GM12878 (cell line): ENCODE measurements at regions not wholly inside any gene's neighbourhood (a gene's known extent, or its start where the extent isn't known, plus 50 kb on each side); places are given as distances from the start of the nearest gene placed in this dataset.

Experiments
- ATAC-seq: fragments of 200-7000 bp; cut with Tn5 transposase; 3 replicates; pipeline ENCODE4 v1.9.1; 2020; ENCODE audit warnings: mild to moderate bottlenecking, moderate library complexity
- BruUV-seq: library from RNA; stranded (reverse); fragments of 400-500 nt; replicated peaks from 2 replicates; lab custom pipeline; 2021; lab: Mats Ljungman, UMichigan
- CTCF ChIA-PET: fragments of 300-600 bp; sonication (Branson Sonifier 250); formaldehyde crosslinking; extraction: SDS; loops from one replicate; lab custom pipeline; 2021; ENCODE audit warnings: inconsistent platforms; lab: Yijun Ruan, JAX
- POLR2A ChIA-PET: fragments of 350-600 bp; formaldehyde crosslinking; extraction: SDS; loops from one replicate; lab custom pipeline; 2021; ENCODE audit warnings: inconsistent platforms; lab: Charles Lee
- RAD21 ChIA-PET: fragments of 300-600 bp; sonication (Branson Sonifier 250); formaldehyde crosslinking; loops from one replicate; lab custom pipeline; 2023; ENCODE audit warnings: antibody characterized with exemption; ENCODE audit not compliant: unreplicated experiment; lab: Charles Lee
- SMC1A ChIA-PET: fragments of 300-600 bp; sonication (Branson Sonifier 250); formaldehyde crosslinking; loops from one replicate; lab custom pipeline; 2023; ENCODE audit not compliant: unreplicated experiment, uncharacterized antibody; lab: Charles Lee
- DNase-seq: peaks from one replicate; pipeline ENCODE4 v3.0.0-alpha.2; 2011; ENCODE audit warnings: low read depth, low spot score
- FAIRE-seq: peaks from 3 replicates; lab custom pipeline; 2011; peaks lifted over from hg19 to GRCh38; lab: Jason Lieb, UNC
- H2AFZ ChIP-seq: 2 replicates; pipeline ENCODE4 v1.6.0; 2011; ENCODE audit warnings: low read depth, low read length, control low read depth; ENCODE audit not compliant: control insufficient read depth
- H3K27ac ChIP-seq: 2 replicates; pipeline ENCODE4 v1.5.1; 2011; ENCODE audit warnings: control low read depth; ENCODE audit not compliant: control insufficient read depth, insufficient read depth
- H3K27me3 ChIP-seq, 2 experiments: replicated peaks in 1 of 2; 2 replicates each; pipeline versions ENCODE4 v1.6.0 to v1.6.1; 2011; ENCODE audit warnings: low read length in 1 of 2; ENCODE audit not compliant: control insufficient read depth in 2 of 2, insufficient read depth in 2 of 2
- H3K36me3 ChIP-seq, 2 experiments: 2 replicates each; pipeline ENCODE4 v1.5.1; 2011; ENCODE audit warnings: low read length in 1 of 2; ENCODE audit not compliant: control insufficient read depth in 2 of 2, insufficient read depth in 2 of 2
- H3K4me1 ChIP-seq: 2 replicates; pipeline ENCODE4 v1.6.1; 2011; ENCODE audit warnings: mild to moderate bottlenecking, low read length, moderate library complexity, mixed read lengths; ENCODE audit not compliant: control insufficient read depth, insufficient read depth
- H3K4me2 ChIP-seq: 2 replicates; pipeline ENCODE4 v1.6.0; 2011; ENCODE audit warnings: control low read depth; ENCODE audit not compliant: control insufficient read depth, insufficient read depth
- H3K4me3 ChIP-seq: fragments of 200-600 bp; sonication (generic); 2 replicates; pipeline ENCODE4 v1.5.1; 2016
- H3K79me2 ChIP-seq: 2 replicates; pipeline ENCODE4 v1.6.0; 2011; ENCODE audit warnings: low read length; ENCODE audit not compliant: control insufficient read depth, insufficient read depth
- H3K9ac ChIP-seq: 2 replicates; pipeline ENCODE4 v1.8.0; 2011; ENCODE audit warnings: low read length, control low read depth, mixed read lengths; ENCODE audit not compliant: control insufficient read depth, insufficient read depth
- H3K9me3 ChIP-seq: replicated peaks from 3 replicates; pipeline ENCODE4 v1.5.1; 2011; ENCODE audit warnings: mild to moderate bottlenecking, low read length; ENCODE audit not compliant: control insufficient read depth, insufficient read depth
- H4K20me1 ChIP-seq: 2 replicates; pipeline ENCODE4 v1.6.0; 2011; ENCODE audit not compliant: control insufficient read depth, insufficient read depth
- BCL11A ChIP-seq: IDR thresholded peaks from 2 replicates; pipeline ENCODE4 v1.6.1; 2011; ENCODE audit warnings: low read depth, low read length
- CBFB ChIP-seq: IDR thresholded peaks from 2 replicates; pipeline ENCODE4 v1.6.1; 2016; ENCODE audit warnings: antibody characterized with exemption, low read depth
- CHD2 ChIP-seq: IDR thresholded peaks from 2 replicates; pipeline ENCODE4 v1.6.1; 2011; ENCODE audit warnings: low read depth, low read length, improper control_type of control experiment, borderline replicate concordance
- EED ChIP-seq: sonication (generic); IDR thresholded peaks from 2 replicates; pipeline ENCODE4 v1.6.1; 2016; ENCODE audit warnings: antibody characterized with exemption, low read depth
- NFYB ChIP-seq: IDR thresholded peaks from 2 replicates; pipeline ENCODE4 v1.6.1; 2011; ENCODE audit warnings: low read depth, mild to moderate bottlenecking, low read length, improper control_type of control experiment, moderate library complexity; ENCODE audit not compliant: insufficient read depth
- PML ChIP-seq: IDR thresholded peaks from 2 replicates; pipeline ENCODE4 v1.6.1; 2012; ENCODE audit warnings: low read length, inconsistent platforms
- RELA ChIP-seq: fragments of 450-650 bp; IDR thresholded peaks from 2 replicates; pipeline ENCODE4 v1.8.0; 2014; ENCODE audit warnings: borderline replicate concordance; ENCODE audit not compliant: partially characterized antibody
- YY1 ChIP-seq: IDR thresholded peaks from 2 replicates; pipeline ENCODE4 v1.6.1; 2011; ENCODE audit warnings: low read depth, mild to moderate bottlenecking, low read length
- ZNF207 ChIP-seq: fragments of 450-650 bp; IDR thresholded peaks from 2 replicates; pipeline ENCODE4 v1.6.1; 2014; ENCODE audit warnings: antibody characterized with exemption, mild to moderate bottlenecking, borderline replicate concordance
- WGBS: methylation state at CpG from one replicate; pipeline ENCODE4 v1.1.6; 2016; ENCODE audit warnings: low lambda C conversion rate; ENCODE audit not compliant: insufficient replicate concordance, insufficient coverage; ENCODE audit errors: missing lambda C conversion rate; 5-methylcytosine and 5-hydroxymethylcytosine counted together
- in situ Hi-C: fragments of 300-500 bp; cut with MboI; formaldehyde crosslinking; loops from 9 replicates; pipeline ENCODE4 v1.14.3; 2018; ENCODE audit warnings: mixed read lengths
- intact Hi-C: fragments of 100-400 bp; cut with micrococcal nuclease; formaldehyde crosslinking; loops from one replicate; pipeline ENCODE4 v1.14.2; 2022; ENCODE audit not compliant: unreplicated experiment
- TF ChIP-seq, protein P1 (sequence below): fragments of 450-650 bp; IDR thresholded peaks from 2 replicates; pipeline ENCODE4 v1.6.1; 2018; ENCODE audit warnings: borderline replicate concordance, mild to moderate bottlenecking; ENCODE audit not compliant: partially characterized antibody
- TF ChIP-seq, protein P2 (sequence below): IDR thresholded peaks from 2 replicates; pipeline ENCODE4 v1.6.1; 2012; ENCODE audit warnings: improper control_type of control experiment, low read depth, low read length; ENCODE audit not compliant: insufficient replicate concordance

DNA sequence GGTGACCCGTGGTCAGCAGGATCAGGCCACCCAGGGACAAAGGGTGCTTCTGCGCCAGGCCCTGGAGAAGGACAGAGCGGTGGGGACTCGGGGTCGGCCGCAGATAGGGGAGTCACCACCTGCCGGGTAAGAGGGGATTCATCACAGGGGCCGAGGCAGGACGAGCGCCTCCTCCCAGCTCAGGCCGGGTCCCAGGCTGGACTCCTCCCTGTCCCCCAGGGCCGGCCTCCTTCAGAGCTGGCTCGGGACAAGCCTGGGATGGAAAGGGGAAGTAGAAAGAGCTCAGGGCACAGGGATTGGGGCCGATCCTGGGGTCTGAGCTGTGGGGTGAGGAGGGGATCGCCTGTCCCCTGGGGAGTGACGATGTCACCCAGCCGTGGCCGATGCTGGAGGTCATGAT, 139.4 kb downstream of the GPCPD1 start:
- Histone ChIP-seq H3K79me2 (no peaks in the 10 kb centered on the region), H4K20me1 (no peaks in the 10 kb centered on the region), H3K4me3 (no peak overlapping the region), H3K9ac (no peak overlapping the region), H3K36me3 (no peaks in the 10 kb centered on the region), H3K27ac (no peak overlapping the region), H3K9me3 (no peaks in the 10 kb centered on the region), H3K4me2 (no peak overlapping the region), H3K27me3 (no peaks in the 10 kb centered on the region), H2AFZ (no peak overlapping the region), H3K4me1 (no peaks in the 10 kb centered on the region)
- TF ChIP-seq RELA (no peak), EED (no peak), BCL11A (no peak), ZNF207 (no peak), CBFB (no peak), NFYB (no peak), CHD2 (no peak), PML (no peak), YY1 (no peak)
- TF ChIP-seq, protein P1, sequence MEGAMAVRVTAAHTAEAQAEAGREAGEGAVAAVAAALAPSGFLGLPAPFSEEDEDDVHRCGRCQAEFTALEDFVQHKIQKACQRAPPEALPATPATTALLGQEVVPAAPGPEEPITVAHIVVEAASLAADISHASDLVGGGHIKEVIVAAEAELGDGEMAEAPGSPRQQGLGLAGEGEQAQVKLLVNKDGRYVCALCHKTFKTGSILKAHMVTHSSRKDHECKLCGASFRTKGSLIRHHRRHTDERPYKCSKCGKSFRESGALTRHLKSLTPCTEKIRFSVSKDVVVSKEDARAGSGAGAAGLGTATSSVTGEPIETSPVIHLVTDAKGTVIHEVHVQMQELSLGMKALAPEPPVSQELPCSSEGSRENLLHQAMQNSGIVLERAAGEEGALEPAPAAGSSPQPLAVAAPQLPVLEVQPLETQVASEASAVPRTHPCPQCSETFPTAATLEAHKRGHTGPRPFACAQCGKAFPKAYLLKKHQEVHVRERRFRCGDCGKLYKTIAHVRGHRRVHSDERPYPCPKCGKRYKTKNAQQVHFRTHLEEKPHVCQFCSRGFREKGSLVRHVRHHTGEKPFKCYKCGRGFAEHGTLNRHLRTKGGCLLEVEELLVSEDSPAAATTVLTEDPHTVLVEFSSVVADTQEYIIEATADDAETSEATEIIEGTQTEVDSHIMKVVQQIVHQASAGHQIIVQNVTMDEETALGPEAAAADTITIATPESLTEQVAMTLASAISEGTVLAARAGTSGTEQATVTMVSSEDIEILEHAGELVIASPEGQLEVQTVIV, result no peak
- TF ChIP-seq, protein P2, sequence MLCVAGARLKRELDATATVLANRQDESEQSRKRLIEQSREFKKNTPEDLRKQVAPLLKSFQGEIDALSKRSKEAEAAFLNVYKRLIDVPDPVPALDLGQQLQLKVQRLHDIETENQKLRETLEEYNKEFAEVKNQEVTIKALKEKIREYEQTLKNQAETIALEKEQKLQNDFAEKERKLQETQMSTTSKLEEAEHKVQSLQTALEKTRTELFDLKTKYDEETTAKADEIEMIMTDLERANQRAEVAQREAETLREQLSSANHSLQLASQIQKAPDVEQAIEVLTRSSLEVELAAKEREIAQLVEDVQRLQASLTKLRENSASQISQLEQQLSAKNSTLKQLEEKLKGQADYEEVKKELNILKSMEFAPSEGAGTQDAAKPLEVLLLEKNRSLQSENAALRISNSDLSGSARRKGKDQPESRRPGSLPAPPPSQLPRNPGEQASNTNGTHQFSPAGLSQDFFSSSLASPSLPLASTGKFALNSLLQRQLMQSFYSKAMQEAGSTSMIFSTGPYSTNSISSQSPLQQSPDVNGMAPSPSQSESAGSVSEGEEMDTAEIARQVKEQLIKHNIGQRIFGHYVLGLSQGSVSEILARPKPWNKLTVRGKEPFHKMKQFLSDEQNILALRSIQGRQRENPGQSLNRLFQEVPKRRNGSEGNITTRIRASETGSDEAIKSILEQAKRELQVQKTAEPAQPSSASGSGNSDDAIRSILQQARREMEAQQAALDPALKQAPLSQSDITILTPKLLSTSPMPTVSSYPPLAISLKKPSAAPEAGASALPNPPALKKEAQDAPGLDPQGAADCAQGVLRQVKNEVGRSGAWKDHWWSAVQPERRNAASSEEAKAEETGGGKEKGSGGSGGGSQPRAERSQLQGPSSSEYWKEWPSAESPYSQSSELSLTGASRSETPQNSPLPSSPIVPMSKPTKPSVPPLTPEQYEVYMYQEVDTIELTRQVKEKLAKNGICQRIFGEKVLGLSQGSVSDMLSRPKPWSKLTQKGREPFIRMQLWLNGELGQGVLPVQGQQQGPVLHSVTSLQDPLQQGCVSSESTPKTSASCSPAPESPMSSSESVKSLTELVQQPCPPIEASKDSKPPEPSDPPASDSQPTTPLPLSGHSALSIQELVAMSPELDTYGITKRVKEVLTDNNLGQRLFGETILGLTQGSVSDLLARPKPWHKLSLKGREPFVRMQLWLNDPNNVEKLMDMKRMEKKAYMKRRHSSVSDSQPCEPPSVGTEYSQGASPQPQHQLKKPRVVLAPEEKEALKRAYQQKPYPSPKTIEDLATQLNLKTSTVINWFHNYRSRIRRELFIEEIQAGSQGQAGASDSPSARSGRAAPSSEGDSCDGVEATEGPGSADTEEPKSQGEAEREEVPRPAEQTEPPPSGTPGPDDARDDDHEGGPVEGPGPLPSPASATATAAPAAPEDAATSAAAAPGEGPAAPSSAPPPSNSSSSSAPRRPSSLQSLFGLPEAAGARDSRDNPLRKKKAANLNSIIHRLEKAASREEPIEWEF, result no peak
- intact Hi-C loops (no loop called here), in situ Hi-C loops (no loop called here)
- ChIA-PET RAD21 (no interaction called here), CTCF (no interaction called here), SMC1A (no interaction called here), POLR2A (no interaction called here)
- 33% methylated on average over 18 of the region's 18 CpGs for WGBS
- no peak for DNase-seq
- FAIRE-seq, result no peak
- BruUV-seq, result no TSS peak
- ATAC-seq, result no peak
